ENCODE measurements at regions not wholly inside any gene's neighbourhood (a gene's known extent, or its start where the extent isn't known, plus 50 kb on each side); places are given as distances from the start of the nearest gene placed in this dataset.
"Not testable (repeated sequence)": the region's sequence is repeated elsewhere in the genome, so short reads cannot be mapped to it uniquely, and the experiment has no call there.

GRCh38 chr3:144821583-144821982 is 850.0 kb downstream of the DIPK2A start:
- TF ChIP-seq CTCF (IDR thresholded peaks at IDR 0.05; ENCODE audit: extremely low read depth, missing control alignments) = no peak
- no peak for DNase-seq (ENCODE audit: low spot score)

- no peak for TF ChIP-seq CTCF (IDR thresholded peaks at IDR 0.05; ENCODE audit: extremely low read depth, missing control alignments)
- no peak for DNase-seq (ENCODE audit: low spot score)
Observed at GRCh38 chr3:144822671-144823070, 851.0 kb downstream of the DIPK2A start.

GRCh38 chr3:144831955-144832716 is 860.5 kb downstream of the DIPK2A start:
- DNase-seq (ENCODE audit: low spot score) = no peak
- no peak for TF ChIP-seq CTCF (IDR thresholded peaks at IDR 0.05; ENCODE audit: extremely low read depth, missing control alignments)

- no peak for TF ChIP-seq CTCF (IDR thresholded peaks at IDR 0.05; ENCODE audit: extremely low read depth, missing control alignments)
- DNase-seq (ENCODE audit: low spot score) = no peak
Observed at GRCh38 chr3:144839991-144840390, 868.4 kb downstream of the DIPK2A start.

- TF ChIP-seq CTCF (IDR thresholded peaks at IDR 0.05; ENCODE audit: extremely low read depth, missing control alignments) = no peak
- DNase-seq (ENCODE audit: low spot score) = no peak
Observed at GRCh38 chr3:144840866-144841265, 869.2 kb downstream of the DIPK2A start.

GRCh38 chr3:144843099-144843498 is 871.5 kb downstream of the DIPK2A start:
- DNase-seq (ENCODE audit: low spot score) = no peak

GRCh38 chr3:144852999-144853398 is 881.4 kb downstream of the DIPK2A start:
- no peak for DNase-seq (ENCODE audit: low spot score)
- no peak for TF ChIP-seq CTCF (IDR thresholded peaks at IDR 0.05; ENCODE audit: extremely low read depth, missing control alignments)

More at GRCh38 chr3:144843099-144843498, 871.5 kb downstream of the DIPK2A start:
- TF ChIP-seq CTCF (IDR thresholded peaks at IDR 0.05; ENCODE audit: extremely low read depth, missing control alignments) = no peak

GRCh38 chr3:144854020-144854419 is 882.4 kb downstream of the DIPK2A start:
- DNase-seq (ENCODE audit: low spot score) = not testable (repeated sequence)
